Natural killer cell (primary cell): ENCODE measurements at regions not wholly inside any gene's neighbourhood (a gene's known extent, or its start where the extent isn't known, plus 50 kb on each side); places are given as distances from the start of the nearest gene placed in this dataset.

Experiments
- ATAC-seq, 3 donors: fragments of 150-1000 bp in 2 of 3; fragments of 200-7000 bp in 1 of 3; cut with Tn5 transposase; 1 replicate in 1 of 3; 2 replicates in 2 of 3; pipeline ENCODE4 v1.10.0; 2021; ENCODE audit warnings: mild to moderate bottlenecking in 2 of 3, moderate library complexity in 2 of 3
- DNase-seq, 2 donors: peaks; one replicate each; pipeline versions ENCODE4 v3.0.0 to v3.0.0-alpha.2; 2013 to 2021; ENCODE audit warnings: mixed read lengths in 1 of 2
- H3K27ac ChIP-seq: one replicate; pipeline ENCODE4 v1.5.1; 2013; ENCODE audit warnings: mild to moderate bottlenecking, low read length
- H3K27me3 ChIP-seq: one replicate; pipeline ENCODE4 v1.6.1; 2013; ENCODE audit warnings: low read length; ENCODE audit not compliant: control insufficient read depth, insufficient read depth
- H3K36me3 ChIP-seq: one replicate; pipeline ENCODE4 v1.6.1; 2013; ENCODE audit warnings: low read length; ENCODE audit not compliant: control insufficient read depth, insufficient read depth
- H3K4me1 ChIP-seq: one replicate; pipeline ENCODE4 v1.6.1; 2013; ENCODE audit warnings: low read length; ENCODE audit not compliant: control insufficient read depth, insufficient read depth
- H3K4me3 ChIP-seq: one replicate; pipeline ENCODE4 v1.5.1; 2013; ENCODE audit warnings: low read length
- H3K9me3 ChIP-seq: one replicate; pipeline ENCODE4 v1.6.1; 2013; ENCODE audit warnings: low read length; ENCODE audit not compliant: control insufficient read depth, insufficient read depth
- H3K27ac Mint-ChIP-seq, 2 donors: one replicate each; pipeline ENCODE4 v1.8.0; 2022; ENCODE audit warnings: mild to moderate bottlenecking in 2 of 2, mixed read lengths in 2 of 2, moderate library complexity in 1 of 2
- H3K27me3 Mint-ChIP-seq, 2 donors: one replicate each; pipeline ENCODE4 v1.8.0; 2022; ENCODE audit warnings: low read depth in 2 of 2, mixed read lengths in 2 of 2
- H3K36me3 Mint-ChIP-seq: one replicate; pipeline ENCODE4 v1.8.0; 2022; ENCODE audit warnings: mixed read lengths
- H3K4me1 Mint-ChIP-seq, 2 donors: one replicate each; pipeline ENCODE4 v1.8.0; 2022; ENCODE audit warnings: mixed read lengths in 2 of 2
- H3K4me3 Mint-ChIP-seq: one replicate; pipeline ENCODE4 v1.8.0; 2022; ENCODE audit warnings: mild to moderate bottlenecking, moderate library complexity, mixed read lengths
- H3K9me3 Mint-ChIP-seq, 2 donors: one replicate each; pipeline ENCODE4 v1.8.0; 2022; ENCODE audit warnings: mixed read lengths in 2 of 2
- CTCF ChIP-seq: fragments of 200-600 bp; IDR thresholded peaks from one replicate; pipeline ENCODE4 v1.8.0; 2022; ENCODE audit warnings: antibody characterized with exemption
- WGBS: methylation state at CpG from one replicate; pipeline ENCODE4 v1.1.7; 2013; ENCODE audit warnings: missing lambda C conversion rate; ENCODE audit not compliant: insufficient coverage; 5-methylcytosine and 5-hydroxymethylcytosine counted together
- intact Hi-C: fragments of 100-400 bp; cut with micrococcal nuclease; formaldehyde crosslinking; loops from one replicate; pipeline ENCODE4 v1.14.2; 2022

- Mint-ChIP-seq H3K4me1 (no peaks in the 10 kb centered on the region), H3K27ac (no peak overlapping the region), H3K9me3 (peaks cover 0 to 5% of the 10 kb centered on the region in 2 donors), H3K27me3 (no peaks in the 10 kb centered on the region), H3K36me3 (no peaks in the 10 kb centered on the region), H3K4me3 (no peak overlapping the region)
- Histone ChIP-seq H3K36me3 (no peaks in the 10 kb centered on the region), H3K9me3 (no peaks in the 10 kb centered on the region), H3K4me3 (no peak overlapping the region), H3K27ac (no peak overlapping the region), H3K4me1 (no peaks in the 10 kb centered on the region), H3K27me3 (no peaks in the 10 kb centered on the region)
- no peak for DNase-seq
- intact Hi-C loops, result no loop called here
- WGBS, result 77% methylated on average over 9 of the region's 9 CpGs
- no peak for ATAC-seq
- no peak for TF ChIP-seq CTCF
These were observed 738.1 kb upstream of the TBX3 start for GRCh38 chr12:115421796-115422709.

- Mint-ChIP-seq H3K9me3 (peaks cover 0 to 7% of the 10 kb centered on the region in 2 donors), H3K36me3 (no peaks in the 10 kb centered on the region), H3K4me3 (no peak overlapping the region), H3K27ac (no peak overlapping the region), H3K27me3 (no peaks in the 10 kb centered on the region), H3K4me1 (no peaks in the 10 kb centered on the region)
- DNase-seq, result no peak
- H3K27ac ChIP-seq, result no peak overlapping the region
- intact Hi-C loops, result no loop called here
- H3K9me3 ChIP-seq, result no peaks in the 10 kb centered on the region
- H3K4me3 ChIP-seq, result no peak overlapping the region
- H3K4me1 ChIP-seq, result no peaks in the 10 kb centered on the region
- H3K36me3 ChIP-seq, result no peaks in the 10 kb centered on the region
- no peaks in the 10 kb centered on the region for H3K27me3 ChIP-seq
- 88% methylated on average over 1 of the region's 1 CpG for WGBS
- TF ChIP-seq CTCF, result no peak
- no peak for ATAC-seq
These were observed 737.4 kb upstream of the TBX3 start for GRCh38 chr12:115421350-115421749.

- Mint-ChIP-seq H3K36me3 (no peaks in the 10 kb centered on the region), H3K27ac (no peak overlapping the region), H3K4me3 (no peak overlapping the region), H3K27me3 (no peaks in the 10 kb centered on the region), H3K4me1 (no peaks in the 10 kb centered on the region), H3K9me3 (peaks cover 0 to 10% of the 10 kb centered on the region in 2 donors)
- intact Hi-C loops, result no loop called here
- Histone ChIP-seq H3K27me3 (no peaks in the 10 kb centered on the region), H3K4me3 (no peak overlapping the region), H3K36me3 (no peaks in the 10 kb centered on the region), H3K4me1 (no peaks in the 10 kb centered on the region), H3K27ac (no peak overlapping the region), H3K9me3 (no peaks in the 10 kb centered on the region)
- ATAC-seq (no peak), DNase-seq (no peak)
- WGBS, result no CpG with 5 or more reads among the region's 1 CpG
- TF ChIP-seq CTCF, result no peak
These were observed 735.2 kb upstream of the TBX3 start for GRCh38 chr12:115419145-115419646.
